Transverse colon (tissue), 4 donors: ENCODE measurements at regions not wholly inside any gene's neighbourhood (a gene's known extent, or its start where the extent isn't known, plus 50 kb on each side); places are given as distances from the start of the nearest gene placed in this dataset.

Experiments
- DNase-seq: peaks from one replicate; pipeline ENCODE4 v3.0.0-alpha.2; 2019
- H3K27ac ChIP-seq, 4 donors: fragments of 200-600 bp; sonication (generic); 2 replicates each; pipeline ENCODE4 v1.5.1; 2016 to 2018; ENCODE audit warnings: inconsistent platforms in 4 of 4
- H3K27me3 ChIP-seq: fragments of 200-600 bp; sonication (generic); 2 replicates; pipeline ENCODE4 v1.5.1; 2017; ENCODE audit warnings: inconsistent platforms
- H3K36me3 ChIP-seq, 4 donors: fragments of 200-600 bp; sonication (generic); 2 replicates each; pipeline ENCODE4 v1.5.1; 2017 to 2019; ENCODE audit warnings: inconsistent platforms in 4 of 4
- H3K4me1 ChIP-seq, 4 donors: fragments of 200-600 bp; sonication (generic); 2 replicates each; pipeline ENCODE4 v1.5.1; 2017 to 2020; ENCODE audit warnings: inconsistent platforms in 4 of 4
- H3K4me3 ChIP-seq, 4 donors: fragments of 200-600 bp; sonication (generic); 1 replicate in 1 of 4; 2 replicates in 3 of 4; pipeline versions ENCODE4 v1.5.1 to v1.6.1; 2017 to 2019; ENCODE audit warnings: inconsistent platforms in 4 of 4
- H3K9me3 ChIP-seq, 2 donors: fragments of 200-600 bp; sonication (generic); 2 replicates each; pipeline ENCODE4 v1.5.1; 2017 to 2019; ENCODE audit warnings: inconsistent platforms in 2 of 2
- EP300 ChIP-seq: sonication (generic); formaldehyde crosslinking; IDR thresholded peaks from one replicate; pipeline ENCODE4 v1.6.1; 2017; ENCODE audit warnings: antibody characterized with exemption, low read depth
- POLR2A ChIP-seq: fragments of 450-650 bp; IDR thresholded peaks from one replicate; pipeline ENCODE4 v1.6.1; 2016; ENCODE audit warnings: antibody characterized with exemption, mild to moderate bottlenecking, moderate library complexity
- POLR2AphosphoS5 ChIP-seq, 3 donors: sonication (generic); formaldehyde crosslinking; IDR thresholded peaks; one replicate each; pipeline ENCODE4 v1.6.1; 2016; ENCODE audit warnings: antibody characterized with exemption in 3 of 3
- WGBS, 2 donors: methylation state at CpG; one replicate each; pipeline ENCODE4 v1.1.5; 2018; ENCODE audit warnings: low coverage in 1 of 2; 5-methylcytosine and 5-hydroxymethylcytosine counted together
- in situ Hi-C, 4 donors: fragments of 200-750 bp; cut with MboI; loops; one replicate each; pipeline versions ENCODE4 v1.15.0 to v1.15.1; 2017; ENCODE audit warnings: low sequenced_read_pairs in 3 of 4, low pct_ligation_motif_present in 1 of 4, low pct_unique_long_range_greater_than_20kb in 1 of 4
- intact Hi-C: fragments of 100-400 bp; cut with DNase I; formaldehyde crosslinking; loops from one replicate; pipeline ENCODE4 v1.15.1; 2023; ENCODE audit warnings: low total_unique reads
- TF ChIP-seq, protein P1 (sequence below), 5 experiments: fragments of 200-600 bp in 3 of 5; fragments of 450-650 bp in 2 of 5; sonication (generic) in 3 of 5; IDR thresholded peaks; 1 replicate in 2 of 5; 2 replicates in 3 of 5; pipeline ENCODE4 v1.5.1; 2016 to 2017; ENCODE audit warnings: antibody characterized with exemption in 5 of 5, inconsistent platforms in 3 of 5, mild to moderate bottlenecking in 2 of 5, moderate library complexity in 1 of 5

- Histone ChIP-seq H3K27ac (no peak overlapping the region), H3K36me3 (no peaks in the 10 kb centered on the region), H3K27me3 (no peaks in the 10 kb centered on the region), H3K9me3 (no peaks in the 10 kb centered on the region), H3K4me3 (no peak overlapping the region), H3K4me1 (no peaks in the 10 kb centered on the region)
- DNase-seq: no peak
- 46 to 51% methylated on average over 2 of the region's 2 CpGs for WGBS, 2 donors
- in situ Hi-C loops: no loop called here
- TF ChIP-seq POLR2AphosphoS5 (IDR thresholded peaks at IDR 0.05): no peak
- intact Hi-C loops: no loop called here
These were observed 1392.9 kb downstream of the EFNB2 start for GRCh38 chr13:105142556-105142955.

DNA sequence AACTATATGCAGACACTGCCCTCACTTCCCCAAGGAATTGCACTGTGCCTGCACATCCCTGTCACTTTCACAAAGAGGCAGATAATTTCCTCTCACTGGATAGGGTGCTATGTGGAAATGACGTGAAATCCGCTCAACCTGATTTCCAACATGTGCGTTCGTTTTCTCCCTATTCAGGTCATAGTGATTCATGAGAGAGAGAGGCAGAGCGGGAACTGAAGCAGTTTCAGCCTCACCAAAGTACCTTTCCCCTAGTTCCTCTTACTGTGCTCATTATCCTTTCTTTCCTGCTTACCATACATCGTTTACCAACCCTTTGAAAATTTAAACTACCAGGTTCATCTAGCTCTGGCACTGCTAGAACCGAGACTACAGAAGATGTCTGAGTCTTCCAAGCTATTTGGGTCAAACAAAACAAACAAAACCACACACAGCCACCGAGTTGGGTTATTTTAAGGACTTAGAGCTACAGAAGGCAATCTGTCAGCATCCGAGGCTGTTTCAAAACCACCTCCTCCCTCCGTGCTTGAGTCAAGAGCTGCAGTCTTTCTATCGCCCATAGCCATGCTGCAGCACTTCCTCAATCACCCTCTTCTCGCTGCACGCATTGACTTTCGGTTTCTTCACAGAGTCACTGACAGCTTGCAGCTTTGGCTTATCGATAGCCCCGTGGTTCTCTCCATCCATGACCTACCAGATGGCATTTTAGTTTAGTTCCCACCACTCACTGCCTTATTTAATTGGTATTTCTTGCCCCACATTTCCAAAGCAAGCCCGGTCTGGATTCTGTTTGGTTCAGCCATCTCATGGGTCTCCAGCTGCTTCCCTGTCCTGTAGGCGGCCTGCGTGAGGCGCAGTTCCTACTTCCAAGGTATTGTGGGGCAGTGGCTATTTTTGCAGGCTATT lies 1395.8 kb downstream of the EFNB2 start:
- intact Hi-C loops (no loop called here), in situ Hi-C loops (no loop called here)
- Histone ChIP-seq H3K36me3 (no peaks in the 10 kb centered on the region), H3K4me1 (no peaks in the 10 kb centered on the region), H3K27ac (peak overlapping the region; percentile 43 to 66 (median 57)), H3K27me3 (no peaks in the 10 kb centered on the region), H3K9me3 (no peaks in the 10 kb centered on the region), H3K4me3 (peak overlapping the region in 3 of 4 donors; percentile 9 to 37 (median 21))
- TF ChIP-seq EP300: no peak
- TF ChIP-seq, protein P1, sequence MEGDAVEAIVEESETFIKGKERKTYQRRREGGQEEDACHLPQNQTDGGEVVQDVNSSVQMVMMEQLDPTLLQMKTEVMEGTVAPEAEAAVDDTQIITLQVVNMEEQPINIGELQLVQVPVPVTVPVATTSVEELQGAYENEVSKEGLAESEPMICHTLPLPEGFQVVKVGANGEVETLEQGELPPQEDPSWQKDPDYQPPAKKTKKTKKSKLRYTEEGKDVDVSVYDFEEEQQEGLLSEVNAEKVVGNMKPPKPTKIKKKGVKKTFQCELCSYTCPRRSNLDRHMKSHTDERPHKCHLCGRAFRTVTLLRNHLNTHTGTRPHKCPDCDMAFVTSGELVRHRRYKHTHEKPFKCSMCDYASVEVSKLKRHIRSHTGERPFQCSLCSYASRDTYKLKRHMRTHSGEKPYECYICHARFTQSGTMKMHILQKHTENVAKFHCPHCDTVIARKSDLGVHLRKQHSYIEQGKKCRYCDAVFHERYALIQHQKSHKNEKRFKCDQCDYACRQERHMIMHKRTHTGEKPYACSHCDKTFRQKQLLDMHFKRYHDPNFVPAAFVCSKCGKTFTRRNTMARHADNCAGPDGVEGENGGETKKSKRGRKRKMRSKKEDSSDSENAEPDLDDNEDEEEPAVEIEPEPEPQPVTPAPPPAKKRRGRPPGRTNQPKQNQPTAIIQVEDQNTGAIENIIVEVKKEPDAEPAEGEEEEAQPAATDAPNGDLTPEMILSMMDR (IDR thresholded peaks at IDR 0.05): no peak
- TF ChIP-seq POLR2AphosphoS5 (IDR thresholded peaks at IDR 0.05): no peak
- no peak for TF ChIP-seq POLR2A
- DNase-seq: peak; percentile 33
- WGBS, 2 donors: 48 to 65% methylated on average over 12 to 20 of the region's 20 CpGs

DNA sequence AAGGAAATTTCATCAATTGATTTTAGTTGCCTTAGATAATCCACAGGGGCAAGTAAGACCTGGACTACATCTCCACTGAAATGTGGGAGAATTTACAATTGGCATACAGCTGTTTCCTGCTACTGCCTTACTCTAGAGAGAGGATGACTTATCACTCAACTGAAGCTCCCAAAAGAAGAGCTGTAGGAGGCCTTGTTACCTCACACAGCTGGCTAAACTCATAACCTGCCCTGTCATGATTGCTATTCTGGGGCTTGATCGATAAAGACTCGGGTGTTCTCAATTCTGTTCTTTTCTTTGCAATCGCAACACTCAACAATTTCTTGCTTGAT lies 1396.4 kb downstream of the EFNB2 start:
- no peaks in the 10 kb centered on the region for H3K36me3 ChIP-seq
- no peaks in the 10 kb centered on the region for H3K9me3 ChIP-seq
- TF ChIP-seq POLR2AphosphoS5 (IDR thresholded peaks at IDR 0.05): no peak
- WGBS, 2 donors: 69 to 70% methylated on average over 2 to 3 of the region's 3 CpGs
- peak overlapping the region in 2 of 4 donors; percentile 21 to 37 for H3K4me3 ChIP-seq
- intact Hi-C loops: no loop called here
- H3K27me3 ChIP-seq: no peaks in the 10 kb centered on the region
- H3K27ac ChIP-seq: peak overlapping the region in 2 of 4 donors; percentile 53 to 66
- no peak for DNase-seq
- in situ Hi-C loops: no loop called here
- no peaks in the 10 kb centered on the region for H3K4me1 ChIP-seq

DNA sequence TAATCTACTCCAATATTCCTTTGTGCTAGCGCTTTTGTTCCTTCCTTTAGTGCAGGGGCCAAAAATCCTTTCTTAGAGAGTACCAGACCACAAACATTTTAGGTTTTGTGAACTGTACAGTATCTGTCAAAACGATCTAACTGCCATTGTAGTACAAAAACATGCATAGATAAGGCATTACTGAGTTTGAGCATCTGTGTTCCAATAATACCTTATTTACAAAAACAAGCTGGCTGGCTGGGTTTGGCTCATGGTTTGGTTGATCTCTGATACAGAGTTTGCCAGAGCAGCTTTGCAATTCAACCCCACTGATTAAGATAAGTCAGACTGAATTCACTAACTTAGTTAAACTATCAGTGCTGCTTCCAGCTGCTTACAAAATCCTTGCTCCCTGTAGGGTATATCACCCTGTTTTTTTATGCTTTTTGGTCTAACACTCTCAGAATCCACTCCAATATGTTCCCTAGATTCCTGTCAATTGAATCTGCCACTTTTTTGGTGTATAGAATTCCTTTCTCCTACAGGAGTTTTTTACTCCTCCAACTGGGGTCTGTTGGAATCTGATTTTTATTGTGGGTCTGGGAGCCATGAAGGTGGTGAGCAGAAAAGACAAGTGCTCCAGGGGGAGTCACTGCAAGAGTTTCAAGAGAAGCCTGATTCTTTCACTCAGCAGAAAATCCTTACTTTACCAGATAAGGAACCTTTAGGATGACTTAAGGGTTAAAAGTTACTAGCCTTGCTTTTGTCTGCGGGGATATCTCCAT lies 1399.4 kb downstream of the EFNB2 start:
- TF ChIP-seq POLR2AphosphoS5 (IDR thresholded peaks at IDR 0.05) (no peak), POLR2A (no peak), EP300 (no peak)
- TF ChIP-seq, protein P1 (IDR thresholded peaks at IDR 0.05): no peak
- Histone ChIP-seq H3K27ac (no peak overlapping the region), H3K27me3 (no peaks in the 10 kb centered on the region), H3K4me1 (no peaks in the 10 kb centered on the region), H3K36me3 (no peaks in the 10 kb centered on the region), H3K4me3 (no peak overlapping the region), H3K9me3 (no peaks in the 10 kb centered on the region)
- in situ Hi-C loops: no loop called here
- intact Hi-C loops: no loop called here
- DNase-seq: no peak
- 67 to 70% methylated on average over 3 of the region's 3 CpGs for WGBS, 2 donors

DNA sequence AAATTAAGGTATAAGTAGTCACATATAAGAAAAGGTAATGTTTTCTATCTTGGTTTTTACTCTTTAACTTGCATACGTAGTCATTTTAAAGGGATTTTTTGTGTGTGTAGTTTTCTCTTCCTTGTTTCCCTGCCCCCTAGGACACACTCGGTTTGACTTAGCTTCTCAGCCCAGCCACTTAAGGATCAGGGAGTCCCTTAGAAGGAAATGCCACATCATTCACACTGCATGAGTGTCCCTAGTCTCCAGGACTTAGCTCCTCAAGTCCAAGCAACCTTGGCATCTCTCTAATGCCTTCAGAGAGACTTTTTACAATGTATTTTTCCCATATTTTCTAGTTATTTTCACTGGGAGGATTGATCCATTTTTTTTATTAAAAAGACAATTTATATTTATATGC lies 1407.7 kb downstream of the EFNB2 start:
- no peaks in the 10 kb centered on the region for H3K4me1 ChIP-seq
- no peaks in the 10 kb centered on the region for H3K36me3 ChIP-seq
- no peak for DNase-seq
- no peaks in the 10 kb centered on the region for H3K27me3 ChIP-seq
- 86 to 94% methylated on average over 2 of the region's 2 CpGs for WGBS, 2 donors
- H3K4me3 ChIP-seq: no peak overlapping the region
- no peak overlapping the region for H3K27ac ChIP-seq
- H3K9me3 ChIP-seq: no peaks in the 10 kb centered on the region
- intact Hi-C loops: no loop called here
- TF ChIP-seq POLR2A (no peak), POLR2AphosphoS5 (IDR thresholded peaks at IDR 0.05) (no peak), EP300 (no peak)
- TF ChIP-seq, protein P1 (IDR thresholded peaks at IDR 0.05): no peak
- in situ Hi-C loops: no loop called here
